ENCODE measurements at regions not wholly inside any gene's neighbourhood (a gene's known extent, or its start where the extent isn't known, plus 50 kb on each side); places are given as distances from the start of the nearest gene placed in this dataset.

DNA sequence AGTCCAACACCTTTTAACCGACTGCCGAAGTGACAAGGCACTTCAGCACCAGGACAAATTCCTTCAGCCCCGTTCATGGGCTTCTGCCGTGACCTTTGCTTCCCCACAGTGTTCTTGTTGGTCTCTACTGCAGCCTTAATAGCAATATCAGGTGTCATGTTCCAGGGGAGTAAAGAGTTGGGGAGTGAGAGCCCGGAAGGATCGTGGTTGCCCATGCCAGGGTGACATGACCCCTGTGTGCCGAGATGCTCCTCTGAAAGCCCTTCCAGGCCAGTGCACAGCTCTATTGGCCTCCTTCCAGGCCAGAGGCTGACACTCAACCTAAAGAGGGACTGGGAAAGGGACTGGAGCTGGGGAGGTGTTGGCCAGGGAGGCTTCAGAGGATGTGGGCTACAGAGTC lies 279.2 kb downstream of the CYRIA start:
- WGBS, 4 donors, result 60 to 74% (median 69%) methylated on average over 7 of the region's 7 CpGs
- H3K27me3 ChIP-seq, result no peaks in the 10 kb centered on the region
- intact Hi-C loops (cut with DNase I), result no loop called here
- no peak overlapping the region for H3K27ac ChIP-seq
- no peaks in the 10 kb centered on the region for H3K36me3 ChIP-seq (replicated peaks in 1 of 2)
- H3K4me1 ChIP-seq (replicated peaks in 1 of 2), result no peaks in the 10 kb centered on the region
- DNase-seq, result no peak
- no peak overlapping the region for H3K4me3 ChIP-seq
- H3K9me3 ChIP-seq (replicated peaks in 1 of 3), result no peaks in the 10 kb centered on the region
- TF ChIP-seq, protein P1, sequence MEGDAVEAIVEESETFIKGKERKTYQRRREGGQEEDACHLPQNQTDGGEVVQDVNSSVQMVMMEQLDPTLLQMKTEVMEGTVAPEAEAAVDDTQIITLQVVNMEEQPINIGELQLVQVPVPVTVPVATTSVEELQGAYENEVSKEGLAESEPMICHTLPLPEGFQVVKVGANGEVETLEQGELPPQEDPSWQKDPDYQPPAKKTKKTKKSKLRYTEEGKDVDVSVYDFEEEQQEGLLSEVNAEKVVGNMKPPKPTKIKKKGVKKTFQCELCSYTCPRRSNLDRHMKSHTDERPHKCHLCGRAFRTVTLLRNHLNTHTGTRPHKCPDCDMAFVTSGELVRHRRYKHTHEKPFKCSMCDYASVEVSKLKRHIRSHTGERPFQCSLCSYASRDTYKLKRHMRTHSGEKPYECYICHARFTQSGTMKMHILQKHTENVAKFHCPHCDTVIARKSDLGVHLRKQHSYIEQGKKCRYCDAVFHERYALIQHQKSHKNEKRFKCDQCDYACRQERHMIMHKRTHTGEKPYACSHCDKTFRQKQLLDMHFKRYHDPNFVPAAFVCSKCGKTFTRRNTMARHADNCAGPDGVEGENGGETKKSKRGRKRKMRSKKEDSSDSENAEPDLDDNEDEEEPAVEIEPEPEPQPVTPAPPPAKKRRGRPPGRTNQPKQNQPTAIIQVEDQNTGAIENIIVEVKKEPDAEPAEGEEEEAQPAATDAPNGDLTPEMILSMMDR (IDR thresholded peaks at IDR 0.05), result no peak
- no peak for TF ChIP-seq POLR2A (IDR thresholded peaks at IDR 0.05)

DNA sequence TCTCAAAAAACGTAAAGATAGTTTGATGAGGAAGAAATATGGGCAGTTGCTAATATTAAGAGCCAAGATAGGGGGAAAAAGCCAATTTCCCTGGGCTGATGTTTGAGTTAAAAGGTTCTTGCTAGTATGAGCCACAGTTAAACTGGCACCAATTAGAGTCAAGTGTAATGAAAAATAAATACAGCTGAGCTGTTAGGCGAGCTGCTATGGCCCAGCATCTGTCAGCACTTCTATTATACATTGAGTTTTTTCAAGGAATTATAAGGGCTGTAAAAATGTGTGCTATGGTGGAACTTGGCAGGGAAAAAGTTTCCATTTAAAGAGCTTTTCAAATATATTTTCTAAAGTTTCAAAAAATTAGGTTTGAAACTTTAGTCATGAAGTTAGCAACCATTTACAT lies 279.6 kb downstream of the CYRIA start:
- Histone ChIP-seq H3K27ac (no peak overlapping the region), H3K36me3 (replicated peaks in 1 of 2) (no peaks in the 10 kb centered on the region), H3K9me3 (replicated peaks in 1 of 3) (no peaks in the 10 kb centered on the region), H3K4me3 (no peak overlapping the region), H3K4me1 (replicated peaks in 1 of 2) (no peaks in the 10 kb centered on the region), H3K27me3 (no peaks in the 10 kb centered on the region)
- intact Hi-C loops (cut with DNase I), result no loop called here
- WGBS, 4 donors, result 68 to 74% (median 72%) methylated on average over 2 of the region's 2 CpGs
- DNase-seq, result no peak
- TF ChIP-seq POLR2A (IDR thresholded peaks at IDR 0.05), result no peak

DNA sequence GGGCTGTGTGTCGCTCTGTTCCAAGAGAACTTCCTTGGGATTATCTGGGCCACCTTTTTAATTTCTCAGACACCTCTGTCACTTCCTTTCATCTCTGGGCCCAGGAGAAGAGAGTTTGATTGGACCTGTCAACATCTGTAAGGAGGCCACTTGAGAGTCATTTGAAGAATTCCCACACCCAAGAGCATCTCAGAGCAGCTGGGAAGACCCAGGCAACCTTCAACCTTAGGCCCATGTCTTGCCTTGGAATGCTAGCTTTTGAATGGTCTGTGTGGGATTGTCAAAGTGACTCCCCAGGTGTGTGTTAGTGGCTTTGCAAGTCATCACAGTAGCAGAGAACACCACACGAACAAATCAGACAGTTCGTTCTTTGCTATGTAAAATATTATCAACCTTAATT lies 280.3 kb downstream of the CYRIA start:
- WGBS, 4 donors, result 73 to 88% (median 82%) methylated on average over 3 of the region's 3 CpGs
- Histone ChIP-seq H3K27ac (no peak overlapping the region), H3K9me3 (replicated peaks in 1 of 3) (no peaks in the 10 kb centered on the region), H3K36me3 (replicated peaks in 1 of 2) (no peaks in the 10 kb centered on the region), H3K4me1 (replicated peaks in 1 of 2) (no peaks in the 10 kb centered on the region), H3K4me3 (no peak overlapping the region), H3K27me3 (no peaks in the 10 kb centered on the region)
- intact Hi-C loops (cut with DNase I), result no loop called here
- no peak for TF ChIP-seq POLR2A (IDR thresholded peaks at IDR 0.05)
- DNase-seq, result no peak

DNA sequence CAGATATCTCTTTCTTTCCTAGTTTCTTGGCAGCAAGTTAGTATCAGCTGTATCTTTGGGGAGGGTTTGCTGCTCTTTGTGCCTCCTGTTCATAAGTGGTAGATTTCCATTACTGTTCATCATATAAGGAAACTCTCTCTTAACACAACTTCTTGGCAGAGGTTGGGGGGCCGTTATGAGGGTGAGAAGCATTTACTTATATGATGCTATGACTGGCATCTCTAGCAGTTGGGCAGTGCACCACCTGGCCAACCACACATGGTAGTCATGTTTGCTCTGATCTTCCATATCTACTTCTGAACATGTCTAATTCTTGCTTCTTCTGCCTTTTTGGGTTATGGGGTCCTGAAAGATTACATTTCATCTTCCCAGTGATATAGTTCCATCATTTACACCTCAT lies 282.2 kb downstream of the CYRIA start:
- Histone ChIP-seq H3K27me3 (no peaks in the 10 kb centered on the region), H3K36me3 (replicated peaks in 1 of 2) (no peaks in the 10 kb centered on the region), H3K4me1 (replicated peaks in 1 of 2) (no peaks in the 10 kb centered on the region), H3K4me3 (no peak overlapping the region), H3K9me3 (replicated peaks in 1 of 3) (no peaks in the 10 kb centered on the region), H3K27ac (no peak overlapping the region)
- no peak for DNase-seq
- 60 to 69% (median 65%) methylated on average over 1 of the region's 1 CpG for WGBS, 4 donors
- intact Hi-C loops (cut with DNase I), result no loop called here
- TF ChIP-seq POLR2A (IDR thresholded peaks at IDR 0.05), result no peak
- TF ChIP-seq, protein P1 (IDR thresholded peaks at IDR 0.05), result no peak

DNA sequence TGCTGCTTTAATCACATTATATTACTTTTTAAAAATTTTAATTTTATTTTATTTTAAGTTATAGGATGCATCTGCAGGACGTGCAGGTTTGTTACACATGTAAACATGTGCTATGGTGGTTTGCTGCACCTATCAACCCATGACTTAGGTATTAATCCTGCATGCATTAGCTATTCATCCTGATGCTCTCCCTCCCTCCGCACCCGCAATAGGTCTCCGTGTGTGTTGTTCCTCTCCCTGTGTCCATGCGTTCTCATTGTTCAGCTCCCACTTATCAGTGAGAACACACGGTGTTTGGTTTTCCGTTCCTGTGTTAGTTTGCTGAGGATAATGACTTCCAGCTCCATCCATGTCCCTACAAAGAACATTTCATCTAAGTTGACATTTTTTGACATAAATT lies 283.2 kb downstream of the CYRIA start:
- no peak overlapping the region for H3K4me3 ChIP-seq
- 74 to 83% (median 79%) methylated on average over 7 of the region's 7 CpGs for WGBS, 4 donors
- H3K4me1 ChIP-seq (replicated peaks in 1 of 2), result no peaks in the 10 kb centered on the region
- H3K36me3 ChIP-seq (replicated peaks in 1 of 2), result no peaks in the 10 kb centered on the region
- no peaks in the 10 kb centered on the region for H3K27me3 ChIP-seq
- no peak for DNase-seq
- no peaks in the 10 kb centered on the region for H3K9me3 ChIP-seq (replicated peaks in 1 of 3)
- TF ChIP-seq, protein P1 (IDR thresholded peaks at IDR 0.05), result no peak
- TF ChIP-seq POLR2A (IDR thresholded peaks at IDR 0.05), result no peak
- H3K27ac ChIP-seq, result no peak overlapping the region
- intact Hi-C loops (cut with DNase I), result no loop called here
